B cell (primary cell): ENCODE measurements at regions not wholly inside any gene's neighbourhood (a gene's known extent, or its start where the extent isn't known, plus 50 kb on each side); places are given as distances from the start of the nearest gene placed in this dataset.

ENCODE experiments used
- ATAC-seq: fragments of 200-7000 bp; cut with Tn5 transposase; one replicate; pipeline ENCODE4 v1.10.0; 2021; ENCODE audit warnings: low read depth, mild to moderate bottlenecking, moderate number of reproducible peaks, moderate library complexity
- CTCF ChIA-PET: fragments of 350-600 bp; sonication (Branson Sonifier 250); formaldehyde crosslinking; loops from one replicate; lab custom pipeline; 2021; ENCODE audit warnings: antibody characterized with exemption, inconsistent platforms; lab: Charles Lee
- POLR2A ChIA-PET: fragments of 350-600 bp; sonication (Branson Sonifier 250); formaldehyde crosslinking; loops from one replicate; lab custom pipeline; 2021; ENCODE audit warnings: antibody characterized with exemption; lab: Charles Lee
- DNase-seq: peaks from one replicate; pipeline ENCODE4 v3.0.0; 2013
- H2AFZ ChIP-seq: 2 replicates; pipeline ENCODE4 v1.6.1; 2012; ENCODE audit warnings: mild to moderate bottlenecking, low read depth, low read length; ENCODE audit not compliant: insufficient read depth, poor library complexity, severe bottlenecking
- H3K27ac ChIP-seq, 2 donors: 1 replicate in 1 of 2; 2 replicates in 1 of 2; pipeline ENCODE4 v1.5.1; 2012 to 2013; ENCODE audit warnings: low read length in 2 of 2, mild to moderate bottlenecking in 2 of 2, moderate library complexity in 1 of 2
- H3K27me3 ChIP-seq, 4 experiments: fragments of 200-600 bp in 1 of 4; sonication (generic) in 1 of 4; replicated peaks in 1 of 4; 1 replicate in 2 of 4; 2 replicates in 2 of 4; pipeline versions ENCODE4 v1.6.1 to v1.7.0; 2013 to 2016; ENCODE audit warnings: low read length in 3 of 4, mild to moderate bottlenecking in 2 of 4, mixed read lengths in 1 of 4, moderate library complexity in 1 of 4; ENCODE audit not compliant: insufficient read depth in 4 of 4, control insufficient read depth in 3 of 4; ENCODE audit errors: control extremely low read depth in 1 of 4
- H3K36me3 ChIP-seq, 2 experiments: replicated peaks in 1 of 2; 1 replicate in 1 of 2; 2 replicates in 1 of 2; pipeline versions ENCODE4 v1.6.1 to v1.7.1; 2013; ENCODE audit warnings: low read length in 1 of 2; ENCODE audit not compliant: insufficient read depth in 2 of 2, control insufficient read depth in 1 of 2; ENCODE audit errors: control extremely low read depth in 1 of 2, extremely low read depth in 1 of 2
- H3K4me1 ChIP-seq, 2 donors: fragments of 200-600 bp in 1 of 2; sonication (generic) in 1 of 2; 1 replicate in 1 of 2; 2 replicates in 1 of 2; pipeline versions ENCODE4 v1.5.1 to v1.6.1; 2013 to 2017; ENCODE audit warnings: low read length in 2 of 2; ENCODE audit not compliant: control insufficient read depth in 2 of 2, insufficient read depth in 2 of 2
- H3K4me2 ChIP-seq: replicated peaks from 2 replicates; pipeline ENCODE3; 2012; ENCODE audit warnings: mild to moderate bottlenecking, low read depth, low read length; ENCODE audit not compliant: poor library complexity, severe bottlenecking
- H3K4me3 ChIP-seq, 5 experiments: fragments of 200-600 bp in 1 of 5; sonication (generic) in 1 of 5; 1 replicate in 3 of 5; 2 replicates in 2 of 5; pipeline versions ENCODE4 v1.5.1 to v1.7.0; 2011 to 2016; ENCODE audit warnings: low read length in 4 of 5, mild to moderate bottlenecking in 4 of 5, low read depth in 2 of 5, control low read depth in 1 of 5, moderate library complexity in 1 of 5; ENCODE audit not compliant: insufficient read depth in 1 of 5; ENCODE audit errors: control extremely low read depth in 1 of 5, extremely low read depth in 1 of 5
- H3K79me2 ChIP-seq: fragments of 200-600 bp; sonication (generic); one replicate; pipeline ENCODE4 v1.6.0; 2016; ENCODE audit warnings: low read length; ENCODE audit not compliant: control insufficient read depth, insufficient read depth
- H3K9ac ChIP-seq: fragments of 200-600 bp; sonication (generic); 2 replicates; pipeline ENCODE4 v1.6.1; 2017; ENCODE audit warnings: mild to moderate bottlenecking, low read length, moderate library complexity
- H3K9me3 ChIP-seq, 3 donors: one replicate each; pipeline versions ENCODE4 v1.6.1 to v1.7.1; 2013; ENCODE audit warnings: low read length in 2 of 3; ENCODE audit not compliant: control insufficient read depth in 2 of 3, insufficient read depth in 1 of 3; ENCODE audit errors: control extremely low read depth in 1 of 3
- H4K20me1 ChIP-seq: 2 replicates; pipeline ENCODE4 v1.6.0; 2012; ENCODE audit warnings: mild to moderate bottlenecking, low read length; ENCODE audit not compliant: insufficient read depth, control insufficient read depth, poor library complexity, severe bottlenecking
- H3K27ac Mint-ChIP-seq: one replicate; pipeline ENCODE4 v1.8.0; 2021; ENCODE audit warnings: mixed read lengths
- H3K27me3 Mint-ChIP-seq: one replicate; pipeline ENCODE4 v1.8.0; 2021; ENCODE audit warnings: mixed read lengths
- H3K4me1 Mint-ChIP-seq: one replicate; pipeline ENCODE4 v1.8.0; 2021; ENCODE audit warnings: mixed read lengths
- H3K4me3 Mint-ChIP-seq: one replicate; pipeline ENCODE4 v1.8.0; 2021; ENCODE audit warnings: mixed read lengths
- H3K9me3 Mint-ChIP-seq: one replicate; pipeline ENCODE4 v1.8.0; 2022; ENCODE audit warnings: mixed read lengths; ENCODE audit not compliant: insufficient read depth
- EZH2 ChIP-seq: IDR thresholded peaks from 2 replicates; pipeline ENCODE4 v1.6.1; 2012; ENCODE audit warnings: borderline replicate concordance, low read depth, mild to moderate bottlenecking, moderate library complexity, low read length; ENCODE audit not compliant: insufficient read depth, poor library complexity, severe bottlenecking
- WGBS: methylation state at CpG from one replicate; pipeline ENCODE4 v1.1.5; 2013; ENCODE audit warnings: missing lambda C conversion rate; ENCODE audit not compliant: insufficient coverage; 5-methylcytosine and 5-hydroxymethylcytosine counted together
- intact Hi-C: fragments of 100-400 bp; cut with micrococcal nuclease; formaldehyde crosslinking; loops from one replicate; pipeline ENCODE4 v1.10.0; 2022
- TF ChIP-seq, protein P1 (sequence below): fragments of 200-600 bp; IDR thresholded peaks from one replicate; pipeline ENCODE4 v1.8.0; 2022; ENCODE audit warnings: antibody characterized with exemption, mild to moderate bottlenecking

DNA sequence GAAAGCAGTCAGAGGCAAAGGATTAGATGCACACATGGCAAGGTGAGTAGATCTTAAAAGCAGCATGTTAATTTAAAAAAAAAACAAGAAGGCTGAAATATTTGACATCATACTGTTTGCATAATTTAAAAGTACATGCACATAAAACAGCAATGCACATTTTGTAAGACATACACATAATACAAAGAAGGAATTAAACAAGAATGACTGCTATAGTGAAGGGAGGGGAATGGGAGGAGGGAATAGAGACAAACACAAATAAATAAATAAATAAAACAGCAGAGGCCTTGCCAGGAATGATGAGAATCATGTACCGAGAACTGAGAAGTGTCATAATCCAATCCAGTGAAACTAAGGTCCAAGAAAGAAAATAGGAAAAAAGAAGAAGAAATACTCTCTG lies 486.2 kb upstream of the API5 start:
- intact Hi-C loops: no loop called here
- H3K27me3 Mint-ChIP-seq: no peaks in the 10 kb centered on the region
- no peak overlapping the region for H3K27ac ChIP-seq
- no peak overlapping the region for H2AFZ ChIP-seq
- TF ChIP-seq EZH2: no peak
- TF ChIP-seq, protein P1, sequence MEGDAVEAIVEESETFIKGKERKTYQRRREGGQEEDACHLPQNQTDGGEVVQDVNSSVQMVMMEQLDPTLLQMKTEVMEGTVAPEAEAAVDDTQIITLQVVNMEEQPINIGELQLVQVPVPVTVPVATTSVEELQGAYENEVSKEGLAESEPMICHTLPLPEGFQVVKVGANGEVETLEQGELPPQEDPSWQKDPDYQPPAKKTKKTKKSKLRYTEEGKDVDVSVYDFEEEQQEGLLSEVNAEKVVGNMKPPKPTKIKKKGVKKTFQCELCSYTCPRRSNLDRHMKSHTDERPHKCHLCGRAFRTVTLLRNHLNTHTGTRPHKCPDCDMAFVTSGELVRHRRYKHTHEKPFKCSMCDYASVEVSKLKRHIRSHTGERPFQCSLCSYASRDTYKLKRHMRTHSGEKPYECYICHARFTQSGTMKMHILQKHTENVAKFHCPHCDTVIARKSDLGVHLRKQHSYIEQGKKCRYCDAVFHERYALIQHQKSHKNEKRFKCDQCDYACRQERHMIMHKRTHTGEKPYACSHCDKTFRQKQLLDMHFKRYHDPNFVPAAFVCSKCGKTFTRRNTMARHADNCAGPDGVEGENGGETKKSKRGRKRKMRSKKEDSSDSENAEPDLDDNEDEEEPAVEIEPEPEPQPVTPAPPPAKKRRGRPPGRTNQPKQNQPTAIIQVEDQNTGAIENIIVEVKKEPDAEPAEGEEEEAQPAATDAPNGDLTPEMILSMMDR: no peak
- H3K4me2 ChIP-seq: no peak overlapping the region
- no peaks in the 10 kb centered on the region for H3K79me2 ChIP-seq
- H3K9ac ChIP-seq: no peak overlapping the region
- no peak for DNase-seq
- ATAC-seq: no peak
- H3K36me3 ChIP-seq: no peaks in the 10 kb centered on the region
- ChIA-PET CTCF (no interaction called here), POLR2A (no interaction called here)
- H3K4me1 Mint-ChIP-seq: no peaks in the 10 kb centered on the region
- no CpG with 5 or more reads among the region's 1 CpG for WGBS
- no peaks in the 10 kb centered on the region for H3K9me3 Mint-ChIP-seq
- H3K4me1 ChIP-seq: no peaks in the 10 kb centered on the region
- no peaks in the 10 kb centered on the region for H3K9me3 ChIP-seq
- no peak overlapping the region for H3K4me3 Mint-ChIP-seq
- no peak overlapping the region for H3K4me3 ChIP-seq
- no peaks in the 10 kb centered on the region for H3K27me3 ChIP-seq
- H3K27ac Mint-ChIP-seq: no peak overlapping the region
- H4K20me1 ChIP-seq: no peaks in the 10 kb centered on the region

DNA sequence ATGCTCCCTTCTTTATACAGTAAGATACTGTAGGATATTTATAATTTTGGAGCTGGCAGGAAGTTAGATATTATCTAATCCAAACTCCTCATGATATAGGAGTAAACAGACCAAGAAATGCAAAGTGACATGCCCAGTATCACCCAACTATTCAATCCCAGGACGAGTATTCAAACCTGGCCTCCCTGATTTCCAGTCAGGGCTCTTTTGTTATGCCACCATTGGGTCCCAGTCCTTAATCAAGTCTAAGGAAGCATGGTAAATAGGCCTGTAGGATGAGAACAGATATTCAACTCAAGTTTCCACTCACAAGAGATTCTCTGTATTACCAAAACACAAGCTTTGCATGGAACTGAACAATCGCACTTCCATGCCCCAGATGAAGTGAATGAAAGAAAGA lies 484.0 kb upstream of the API5 start:
- no peaks in the 10 kb centered on the region for H4K20me1 ChIP-seq
- no peak overlapping the region for H3K4me3 ChIP-seq
- POLR2A ChIA-PET: no interaction called here
- no peaks in the 10 kb centered on the region for H3K36me3 ChIP-seq
- H3K9me3 ChIP-seq: no peaks in the 10 kb centered on the region
- Mint-ChIP-seq H3K9me3 (no peaks in the 10 kb centered on the region), H3K4me1 (no peaks in the 10 kb centered on the region), H3K27ac (no peak overlapping the region), H3K4me3 (no peak overlapping the region), H3K27me3 (no peaks in the 10 kb centered on the region)
- H3K27ac ChIP-seq: no peak overlapping the region
- DNase-seq: no peak
- intact Hi-C loops: no loop called here
- H2AFZ ChIP-seq: no peak overlapping the region
- WGBS: no CpG with 5 or more reads among the region's 2 CpGs
- no peak overlapping the region for H3K9ac ChIP-seq
- no peak for ATAC-seq
- no peaks in the 10 kb centered on the region for H3K27me3 ChIP-seq
- TF ChIP-seq, protein P1: no peak
- TF ChIP-seq EZH2: no peak
- no peaks in the 10 kb centered on the region for H3K79me2 ChIP-seq
- no peak overlapping the region for H3K4me2 ChIP-seq
- H3K4me1 ChIP-seq: no peaks in the 10 kb centered on the region
- CTCF ChIA-PET: no interaction called here
